ENCODE measurements at regions not wholly inside any gene's neighbourhood (a gene's known extent, or its start where the extent isn't known, plus 50 kb on each side); places are given as distances from the start of the nearest gene placed in this dataset.

DNA sequence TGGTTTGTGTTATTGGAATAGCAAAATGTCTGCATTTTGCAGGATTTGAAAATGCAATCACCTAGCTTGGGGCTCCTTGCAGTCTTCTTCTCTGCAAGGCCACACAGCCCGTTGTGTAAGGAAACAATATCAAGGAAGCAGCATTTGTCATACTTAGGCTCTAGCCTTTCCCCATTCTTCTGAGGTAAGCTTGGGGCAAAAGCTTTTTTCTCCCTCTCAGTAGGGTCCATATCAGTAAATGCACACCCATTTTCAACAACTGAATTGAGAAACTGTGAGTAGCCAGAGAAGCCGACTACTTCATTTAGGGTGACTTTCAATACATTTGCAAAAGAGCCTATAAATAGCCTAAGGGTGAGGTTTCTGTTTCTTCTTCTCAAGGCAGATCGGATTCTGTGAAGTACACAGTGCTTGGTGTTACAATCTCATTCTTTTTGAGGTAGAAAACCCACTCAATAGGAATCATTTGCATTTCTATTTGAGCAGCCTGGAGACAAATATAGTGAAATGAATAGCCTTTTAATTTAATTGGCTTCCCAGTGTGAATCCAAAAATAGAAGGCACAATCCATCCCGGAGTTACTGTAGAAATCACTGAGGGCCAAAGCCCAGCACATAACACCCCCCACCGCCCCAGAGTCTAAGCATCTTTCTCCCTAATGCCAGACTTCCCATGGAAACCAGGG is 61.8 kb downstream of the BTBD3 start:
- no peaks in the 10 kb centered on the region for H3K4me1 Mint-ChIP-seq
- no peak overlapping the region for H3K4me3 Mint-ChIP-seq
- H3K4me3 ChIP-seq (ENCODE audit: control extremely low read depth in 1 of 5, extremely low read depth in 1 of 5, insufficient read depth in 1 of 5, low read depth in 2 of 5, low read length in 4 of 5), result no peak overlapping the region
- no peaks in the 10 kb centered on the region for H3K4me1 ChIP-seq (ENCODE audit: control insufficient read depth in 2 of 2, insufficient read depth in 2 of 2, low read length in 2 of 2)
- CTCF ChIA-PET, result no interaction called here
- no peak overlapping the region for H3K27ac ChIP-seq (ENCODE audit: low read length in 2 of 2)
- POLR2A ChIA-PET, result no interaction called here
- no peaks in the 10 kb centered on the region for H3K27me3 ChIP-seq (replicated peaks in 1 of 4; ENCODE audit: control extremely low read depth in 1 of 4, control insufficient read depth in 3 of 4, insufficient read depth in 4 of 4, low read length in 3 of 4)
- no peak overlapping the region for H3K4me2 ChIP-seq (replicated peaks; ENCODE audit: low read depth, low read length, poor library complexity, severe bottlenecking)
- no CpG with 5 or more reads among the region's 5 CpGs for WGBS (ENCODE audit: insufficient coverage)
- H3K79me2 ChIP-seq (ENCODE audit: control insufficient read depth, insufficient read depth, low read length), result no peaks in the 10 kb centered on the region
- H2AFZ ChIP-seq (ENCODE audit: insufficient read depth, low read depth, low read length, poor library complexity, severe bottlenecking), result no peak overlapping the region
- H4K20me1 ChIP-seq (ENCODE audit: control insufficient read depth, insufficient read depth, low read length, poor library complexity, severe bottlenecking), result no peaks in the 10 kb centered on the region
- no peaks in the 10 kb centered on the region for H3K27me3 Mint-ChIP-seq
- TF ChIP-seq CTCF (IDR thresholded peaks at IDR 0.05) (no peak), EZH2 (IDR thresholded peaks at IDR 0.05; ENCODE audit: borderline replicate concordance, insufficient read depth, low read depth, low read length, poor library complexity, severe bottlenecking) (no peak)
- ATAC-seq (ENCODE audit: low read depth) (no peak), DNase-seq (no peak)
- H3K36me3 ChIP-seq (replicated peaks in 1 of 2; ENCODE audit: control extremely low read depth in 1 of 2, control insufficient read depth in 1 of 2, extremely low read depth in 1 of 2, insufficient read depth in 2 of 2, low read length in 1 of 2), result no peaks in the 10 kb centered on the region
- intact Hi-C loops (cut with micrococcal nuclease), result no loop called here
- H3K9ac ChIP-seq (ENCODE audit: low read length), result no peak overlapping the region
- no peak overlapping the region for H3K27ac Mint-ChIP-seq
- H3K9me3 ChIP-seq (ENCODE audit: control extremely low read depth in 1 of 3, control insufficient read depth in 2 of 3, insufficient read depth in 1 of 3, low read length in 2 of 3), result peaks cover 0 to 2% (median 0%) of the 10 kb centered on the region in 3 donors
- H3K9me3 Mint-ChIP-seq (ENCODE audit: insufficient read depth), result no peaks in the 10 kb centered on the region

GRCh38 chr20:11980263-11980662 is 62.6 kb downstream of the BTBD3 start:
- Histone ChIP-seq H3K27me3 (replicated peaks in 1 of 4; ENCODE audit: control extremely low read depth in 1 of 4, control insufficient read depth in 3 of 4, insufficient read depth in 4 of 4, low read length in 3 of 4) (no peaks in the 10 kb centered on the region), H3K4me2 (replicated peaks; ENCODE audit: low read depth, low read length, poor library complexity, severe bottlenecking) (no peak overlapping the region), H3K9me3 (ENCODE audit: control extremely low read depth in 1 of 3, control insufficient read depth in 2 of 3, insufficient read depth in 1 of 3, low read length in 2 of 3) (peaks cover 0 to 2% (median 0%) of the 10 kb centered on the region in 3 donors), H4K20me1 (ENCODE audit: control insufficient read depth, insufficient read depth, low read length, poor library complexity, severe bottlenecking) (no peaks in the 10 kb centered on the region), H3K4me3 (ENCODE audit: control extremely low read depth in 1 of 5, extremely low read depth in 1 of 5, insufficient read depth in 1 of 5, low read depth in 2 of 5, low read length in 4 of 5) (no peak overlapping the region), H3K27ac (ENCODE audit: low read length in 2 of 2) (no peak overlapping the region), H3K9ac (ENCODE audit: low read length) (no peak overlapping the region), H3K79me2 (ENCODE audit: control insufficient read depth, insufficient read depth, low read length) (no peaks in the 10 kb centered on the region), H2AFZ (ENCODE audit: insufficient read depth, low read depth, low read length, poor library complexity, severe bottlenecking) (no peak overlapping the region), H3K4me1 (ENCODE audit: control insufficient read depth in 2 of 2, insufficient read depth in 2 of 2, low read length in 2 of 2) (no peaks in the 10 kb centered on the region), H3K36me3 (replicated peaks in 1 of 2; ENCODE audit: control extremely low read depth in 1 of 2, control insufficient read depth in 1 of 2, extremely low read depth in 1 of 2, insufficient read depth in 2 of 2, low read length in 1 of 2) (no peaks in the 10 kb centered on the region)
- H3K4me3 Mint-ChIP-seq, result no peak overlapping the region
- no peaks in the 10 kb centered on the region for H3K9me3 Mint-ChIP-seq (ENCODE audit: insufficient read depth)
- no peak for DNase-seq
- TF ChIP-seq CTCF (IDR thresholded peaks at IDR 0.05) (no peak), EZH2 (IDR thresholded peaks at IDR 0.05; ENCODE audit: borderline replicate concordance, insufficient read depth, low read depth, low read length, poor library complexity, severe bottlenecking) (no peak)
- no peak overlapping the region for H3K27ac Mint-ChIP-seq
- intact Hi-C loops (cut with micrococcal nuclease), result no loop called here
- CTCF ChIA-PET, result no interaction called here
- no peaks in the 10 kb centered on the region for H3K27me3 Mint-ChIP-seq
- no peaks in the 10 kb centered on the region for H3K4me1 Mint-ChIP-seq
- POLR2A ChIA-PET, result no interaction called here
- WGBS (ENCODE audit: insufficient coverage), result 100% methylated on average over 1 of the region's 2 CpGs
- ATAC-seq (ENCODE audit: low read depth), result no peak

Data from B cell (primary cell).